ENCODE measurements at regions not wholly inside any gene's neighbourhood (a gene's known extent, or its start where the extent isn't known, plus 50 kb on each side); places are given as distances from the start of the nearest gene placed in this dataset.

DNA sequence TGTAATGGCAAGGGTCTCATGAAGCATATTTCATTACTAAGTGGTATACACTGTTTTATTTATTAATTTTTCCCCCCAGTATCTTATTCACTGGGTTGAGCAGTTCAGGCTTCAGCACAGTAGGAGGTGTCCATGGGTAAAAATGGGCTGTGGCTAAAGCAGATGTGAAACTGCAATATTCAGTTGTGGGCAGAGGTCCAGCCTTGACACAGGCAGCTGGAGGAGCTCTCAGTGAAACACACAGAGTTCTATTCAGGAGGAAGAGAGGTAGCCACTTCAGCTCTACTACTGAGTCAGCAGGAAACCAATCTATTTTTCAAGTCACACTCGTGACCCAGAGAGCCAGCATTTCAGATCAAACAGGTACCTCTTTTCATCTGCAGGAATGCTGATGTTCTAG, 418.3 kb downstream of the CDH10 start:
- no peak for TF ChIP-seq HOXA7 (CRISPR knock-in tag; IDR thresholded peaks at IDR 0.05)
- TF ChIP-seq, protein P1, sequence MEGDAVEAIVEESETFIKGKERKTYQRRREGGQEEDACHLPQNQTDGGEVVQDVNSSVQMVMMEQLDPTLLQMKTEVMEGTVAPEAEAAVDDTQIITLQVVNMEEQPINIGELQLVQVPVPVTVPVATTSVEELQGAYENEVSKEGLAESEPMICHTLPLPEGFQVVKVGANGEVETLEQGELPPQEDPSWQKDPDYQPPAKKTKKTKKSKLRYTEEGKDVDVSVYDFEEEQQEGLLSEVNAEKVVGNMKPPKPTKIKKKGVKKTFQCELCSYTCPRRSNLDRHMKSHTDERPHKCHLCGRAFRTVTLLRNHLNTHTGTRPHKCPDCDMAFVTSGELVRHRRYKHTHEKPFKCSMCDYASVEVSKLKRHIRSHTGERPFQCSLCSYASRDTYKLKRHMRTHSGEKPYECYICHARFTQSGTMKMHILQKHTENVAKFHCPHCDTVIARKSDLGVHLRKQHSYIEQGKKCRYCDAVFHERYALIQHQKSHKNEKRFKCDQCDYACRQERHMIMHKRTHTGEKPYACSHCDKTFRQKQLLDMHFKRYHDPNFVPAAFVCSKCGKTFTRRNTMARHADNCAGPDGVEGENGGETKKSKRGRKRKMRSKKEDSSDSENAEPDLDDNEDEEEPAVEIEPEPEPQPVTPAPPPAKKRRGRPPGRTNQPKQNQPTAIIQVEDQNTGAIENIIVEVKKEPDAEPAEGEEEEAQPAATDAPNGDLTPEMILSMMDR (IDR thresholded peaks at IDR 0.05) = no peak
- TF ChIP-seq, protein P2, sequence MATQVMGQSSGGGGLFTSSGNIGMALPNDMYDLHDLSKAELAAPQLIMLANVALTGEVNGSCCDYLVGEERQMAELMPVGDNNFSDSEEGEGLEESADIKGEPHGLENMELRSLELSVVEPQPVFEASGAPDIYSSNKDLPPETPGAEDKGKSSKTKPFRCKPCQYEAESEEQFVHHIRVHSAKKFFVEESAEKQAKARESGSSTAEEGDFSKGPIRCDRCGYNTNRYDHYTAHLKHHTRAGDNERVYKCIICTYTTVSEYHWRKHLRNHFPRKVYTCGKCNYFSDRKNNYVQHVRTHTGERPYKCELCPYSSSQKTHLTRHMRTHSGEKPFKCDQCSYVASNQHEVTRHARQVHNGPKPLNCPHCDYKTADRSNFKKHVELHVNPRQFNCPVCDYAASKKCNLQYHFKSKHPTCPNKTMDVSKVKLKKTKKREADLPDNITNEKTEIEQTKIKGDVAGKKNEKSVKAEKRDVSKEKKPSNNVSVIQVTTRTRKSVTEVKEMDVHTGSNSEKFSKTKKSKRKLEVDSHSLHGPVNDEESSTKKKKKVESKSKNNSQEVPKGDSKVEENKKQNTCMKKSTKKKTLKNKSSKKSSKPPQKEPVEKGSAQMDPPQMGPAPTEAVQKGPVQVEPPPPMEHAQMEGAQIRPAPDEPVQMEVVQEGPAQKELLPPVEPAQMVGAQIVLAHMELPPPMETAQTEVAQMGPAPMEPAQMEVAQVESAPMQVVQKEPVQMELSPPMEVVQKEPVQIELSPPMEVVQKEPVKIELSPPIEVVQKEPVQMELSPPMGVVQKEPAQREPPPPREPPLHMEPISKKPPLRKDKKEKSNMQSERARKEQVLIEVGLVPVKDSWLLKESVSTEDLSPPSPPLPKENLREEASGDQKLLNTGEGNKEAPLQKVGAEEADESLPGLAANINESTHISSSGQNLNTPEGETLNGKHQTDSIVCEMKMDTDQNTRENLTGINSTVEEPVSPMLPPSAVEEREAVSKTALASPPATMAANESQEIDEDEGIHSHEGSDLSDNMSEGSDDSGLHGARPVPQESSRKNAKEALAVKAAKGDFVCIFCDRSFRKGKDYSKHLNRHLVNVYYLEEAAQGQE (IDR thresholded peaks at IDR 0.05) = no peak
- no peak for TF ChIP-seq CHD2 (IDR thresholded peaks at IDR 0.05; ENCODE audit: low read length, partially characterized antibody)
- TF ChIP-seq ZC3H11A (IDR thresholded peaks at IDR 0.05) = no peak
- TF ChIP-seq, protein P3, sequence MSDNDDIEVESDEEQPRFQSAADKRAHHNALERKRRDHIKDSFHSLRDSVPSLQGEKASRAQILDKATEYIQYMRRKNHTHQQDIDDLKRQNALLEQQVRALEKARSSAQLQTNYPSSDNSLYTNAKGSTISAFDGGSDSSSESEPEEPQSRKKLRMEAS (IDR thresholded peaks at IDR 0.05) = no peak
- no peak for TF ChIP-seq RAD21 (conservative IDR thresholded peaks at IDR 0.05 in 1 of 2, IDR thresholded peaks at IDR 0.05 in 1 of 2)
- TF ChIP-seq MAZ (IDR thresholded peaks at IDR 0.05; ENCODE audit: borderline replicate concordance, low read depth, low read length) = no peak
- TF ChIP-seq RFX5 (IDR thresholded peaks at IDR 0.05) = no peak
